ENCODE measurements at regions not wholly inside any gene's neighbourhood (a gene's known extent, or its start where the extent isn't known, plus 50 kb on each side); places are given as distances from the start of the nearest gene placed in this dataset.
"Not testable (repeated sequence)": the region's sequence is repeated elsewhere in the genome, so short reads cannot be mapped to it uniquely, and the experiment has no call there.

DNA sequence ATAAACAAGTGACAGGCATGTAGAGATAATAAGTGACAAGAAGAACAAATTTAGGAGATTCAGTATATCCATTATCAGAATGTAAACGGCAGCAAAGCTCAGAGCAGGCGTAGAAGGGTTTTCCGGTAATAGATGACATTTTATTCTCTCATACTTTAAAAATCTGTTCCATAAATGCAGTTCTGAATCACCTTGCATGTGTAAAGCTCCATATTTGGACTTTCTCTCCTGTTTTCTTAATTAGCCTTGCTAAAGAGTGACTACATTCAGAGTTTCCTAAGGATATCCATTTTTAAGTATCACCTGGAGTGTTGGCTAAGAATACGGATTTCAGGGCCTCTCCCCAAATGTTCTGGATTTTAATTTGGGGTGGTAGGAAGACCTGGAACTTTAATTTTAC, 122.0 kb downstream of the SPP2 start:
- H3K4me1 ChIP-seq (ENCODE audit: control insufficient read depth in 1 of 2, insufficient read depth in 2 of 2, low read length in 2 of 2), result no peaks in the 10 kb centered on the region
- intact Hi-C loops (cut with DNase I), result no loop called here
- H3K27ac ChIP-seq (ENCODE audit: low read depth in 1 of 2, low read length in 2 of 2), result no peak overlapping the region
- no peaks in the 10 kb centered on the region for H3K27me3 ChIP-seq (ENCODE audit: control insufficient read depth in 1 of 2, insufficient read depth in 2 of 2, low read length in 1 of 2)
- no peak for DNase-seq
- WGBS, 2 donors, result 59 to 71% methylated on average over 4 of the region's 4 CpGs
- H3K9me3 ChIP-seq (ENCODE audit: control insufficient read depth, low read length), result no peaks in the 10 kb centered on the region
- no peaks in the 10 kb centered on the region for H3K36me3 ChIP-seq (ENCODE audit: control insufficient read depth in 1 of 2, insufficient read depth in 2 of 2, low read length in 1 of 2)
- ATAC-seq (ENCODE audit: low FRiP score), result no peak
- no peak overlapping the region for H3K4me3 ChIP-seq (ENCODE audit: low read length in 2 of 2)

DNA sequence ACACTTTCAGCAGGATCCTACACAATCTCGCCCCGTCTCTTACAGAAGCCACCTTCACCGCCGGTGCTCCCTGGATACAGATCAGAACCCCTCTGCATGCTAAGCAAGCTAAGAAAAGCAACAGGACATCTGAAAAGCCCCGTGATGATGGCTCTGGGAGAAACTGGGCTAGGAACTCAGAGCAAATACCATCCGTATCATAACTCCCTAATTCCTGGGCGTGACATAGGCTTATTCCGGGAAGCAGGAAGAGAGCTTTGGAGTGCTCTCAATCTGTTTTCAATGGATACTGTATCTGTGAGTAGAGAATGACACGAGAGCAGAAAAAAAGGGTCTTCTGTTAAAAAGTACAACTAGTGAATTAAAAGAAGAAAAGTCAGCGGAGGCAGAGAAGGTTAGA, 121.6 kb downstream of the SPP2 start:
- H3K27ac ChIP-seq (ENCODE audit: low read depth in 1 of 2, low read length in 2 of 2), result no peak overlapping the region
- intact Hi-C loops (cut with DNase I), result no loop called here
- H3K4me1 ChIP-seq (ENCODE audit: control insufficient read depth in 1 of 2, insufficient read depth in 2 of 2, low read length in 2 of 2), result no peaks in the 10 kb centered on the region
- no peaks in the 10 kb centered on the region for H3K9me3 ChIP-seq (ENCODE audit: control insufficient read depth, low read length)
- WGBS, 2 donors, result 67 to 71% methylated on average over 10 of the region's 10 CpGs
- H3K4me3 ChIP-seq (ENCODE audit: low read length in 2 of 2), result no peak overlapping the region
- DNase-seq, result no peak
- H3K36me3 ChIP-seq (ENCODE audit: control insufficient read depth in 1 of 2, insufficient read depth in 2 of 2, low read length in 1 of 2), result no peaks in the 10 kb centered on the region
- no peak for ATAC-seq (ENCODE audit: low FRiP score)
- H3K27me3 ChIP-seq (ENCODE audit: control insufficient read depth in 1 of 2, insufficient read depth in 2 of 2, low read length in 1 of 2), result no peaks in the 10 kb centered on the region

DNA sequence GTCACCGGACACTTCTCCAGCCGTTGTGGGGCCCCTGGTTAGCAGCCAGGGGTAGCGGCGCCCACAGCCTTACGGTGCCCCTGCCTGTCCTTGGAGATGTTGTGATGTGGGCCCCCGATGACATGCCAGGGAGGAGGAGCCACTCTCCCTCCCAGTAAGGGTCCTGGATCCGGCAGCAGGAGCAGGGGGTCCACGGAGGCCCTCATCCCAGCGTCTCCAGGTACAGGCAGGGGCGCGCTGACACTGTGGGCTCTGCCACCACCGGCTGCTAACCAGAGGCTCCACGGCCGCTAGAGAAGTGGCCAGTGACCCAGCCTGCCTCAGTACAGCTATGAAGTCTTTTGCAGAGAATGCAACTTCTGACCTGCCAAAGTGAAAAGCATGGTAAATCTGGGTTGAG, 121.2 kb downstream of the SPP2 start:
- no peaks in the 10 kb centered on the region for H3K27me3 ChIP-seq (ENCODE audit: control insufficient read depth in 1 of 2, insufficient read depth in 2 of 2, low read length in 1 of 2)
- DNase-seq (no peak), ATAC-seq (ENCODE audit: low FRiP score) (no peak)
- H3K4me3 ChIP-seq (ENCODE audit: low read length in 2 of 2), result no peak overlapping the region
- H3K36me3 ChIP-seq (ENCODE audit: control insufficient read depth in 1 of 2, insufficient read depth in 2 of 2, low read length in 1 of 2), result no peaks in the 10 kb centered on the region
- no peaks in the 10 kb centered on the region for H3K4me1 ChIP-seq (ENCODE audit: control insufficient read depth in 1 of 2, insufficient read depth in 2 of 2, low read length in 2 of 2)
- no peak overlapping the region for H3K27ac ChIP-seq (ENCODE audit: low read depth in 1 of 2, low read length in 2 of 2)
- WGBS, 2 donors, result 89 to 91% methylated on average over 14 of the region's 14 CpGs
- intact Hi-C loops (cut with DNase I), result no loop called here
- no peaks in the 10 kb centered on the region for H3K9me3 ChIP-seq (ENCODE audit: control insufficient read depth, low read length)

DNA sequence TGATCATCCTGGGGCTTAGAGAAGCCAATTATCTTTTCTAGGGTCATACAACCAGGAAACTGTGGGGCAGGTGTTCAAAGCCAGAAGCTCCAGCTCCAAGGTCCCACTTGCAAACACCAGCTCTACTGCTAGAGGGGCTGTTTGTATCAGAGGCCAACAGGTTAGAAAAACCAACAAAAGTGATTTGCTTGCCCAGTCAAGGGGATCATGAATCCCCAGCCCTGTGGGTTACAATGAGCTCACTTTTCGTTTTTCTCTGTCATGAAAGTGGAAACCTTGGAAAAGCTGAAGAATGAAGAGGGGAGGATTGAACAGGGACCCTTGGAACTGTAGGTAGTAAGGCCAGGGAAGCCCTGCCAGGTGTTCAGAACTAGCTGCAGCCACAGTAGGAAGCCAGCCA, 119.2 kb downstream of the SPP2 start:
- Histone ChIP-seq H3K4me1 (ENCODE audit: control insufficient read depth in 1 of 2, insufficient read depth in 2 of 2, low read length in 2 of 2) (no peaks in the 10 kb centered on the region), H3K27ac (ENCODE audit: low read depth in 1 of 2, low read length in 2 of 2) (no peak overlapping the region), H3K36me3 (ENCODE audit: control insufficient read depth in 1 of 2, insufficient read depth in 2 of 2, low read length in 1 of 2) (no peaks in the 10 kb centered on the region), H3K27me3 (ENCODE audit: control insufficient read depth in 1 of 2, insufficient read depth in 2 of 2, low read length in 1 of 2) (no peaks in the 10 kb centered on the region), H3K4me3 (ENCODE audit: low read length in 2 of 2) (no peak overlapping the region), H3K9me3 (ENCODE audit: control insufficient read depth, low read length) (no peaks in the 10 kb centered on the region)
- WGBS, 2 donors, result 89 to 91% methylated on average over 1 of the region's 1 CpG
- ATAC-seq (ENCODE audit: low FRiP score) (no peak), DNase-seq (no peak)
- intact Hi-C loops (cut with DNase I), result no loop called here

DNA sequence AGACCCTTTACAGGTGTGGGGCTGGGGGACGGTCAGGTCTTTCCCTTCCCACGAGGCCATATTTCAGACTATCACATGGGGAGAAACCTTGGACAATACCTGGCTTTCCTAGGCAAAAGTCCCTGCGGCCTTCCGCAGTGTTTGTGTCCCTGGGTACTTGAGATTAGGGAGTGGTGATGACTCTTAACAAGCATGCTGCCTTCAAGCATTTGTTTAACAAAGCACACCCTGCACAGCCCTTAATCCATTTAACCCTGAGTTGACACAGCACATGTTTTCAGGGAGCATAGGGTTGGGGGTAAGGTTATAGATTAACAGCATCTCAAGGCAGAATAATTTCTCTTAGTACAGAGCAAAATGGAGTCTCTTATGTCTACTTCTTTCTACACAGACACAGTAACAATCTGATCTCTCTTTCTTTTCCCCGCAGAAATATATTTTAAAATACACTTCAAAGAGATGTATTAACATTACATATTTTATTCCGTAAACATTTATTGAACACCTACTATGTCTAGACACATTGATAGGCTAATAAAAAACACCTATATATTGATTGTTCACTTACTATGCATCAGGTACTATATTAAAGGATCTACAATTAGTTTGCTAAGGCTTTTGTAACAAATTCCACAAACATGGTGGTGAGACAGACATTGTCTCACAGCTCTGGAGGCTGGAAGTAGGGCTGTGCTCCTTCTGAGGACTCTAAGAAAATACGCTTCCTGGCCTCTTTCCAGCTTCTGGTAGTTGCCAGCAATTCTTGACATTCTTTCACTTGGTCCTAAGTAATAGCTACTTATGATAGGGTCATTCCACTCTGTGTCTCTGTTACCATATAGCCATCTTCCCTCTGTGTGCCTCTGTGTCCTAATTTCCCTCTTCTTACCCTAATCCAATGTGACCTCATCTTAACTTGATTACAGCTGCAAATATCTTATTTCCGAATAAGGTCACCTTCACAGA, 118.4 kb downstream of the SPP2 start:
- ATAC-seq (ENCODE audit: low FRiP score); H3K9me3 ChIP-seq (ENCODE audit: control insufficient read depth, low read length); H3K4me1 ChIP-seq (ENCODE audit: control insufficient read depth in 1 of 2, insufficient read depth in 2 of 2, low read length in 2 of 2); H3K36me3 ChIP-seq (ENCODE audit: control insufficient read depth in 1 of 2, insufficient read depth in 2 of 2, low read length in 1 of 2); DNase-seq; H3K4me3 ChIP-seq (ENCODE audit: low read length in 2 of 2); H3K27ac ChIP-seq (ENCODE audit: low read depth in 1 of 2, low read length in 2 of 2); H3K27me3 ChIP-seq (ENCODE audit: control insufficient read depth in 1 of 2, insufficient read depth in 2 of 2, low read length in 1 of 2); intact Hi-C loops (cut with DNase I): not testable (repeated sequence)
- 60 to 63% methylated on average over 8 of the region's 8 CpGs for WGBS, 2 donors

DNA sequence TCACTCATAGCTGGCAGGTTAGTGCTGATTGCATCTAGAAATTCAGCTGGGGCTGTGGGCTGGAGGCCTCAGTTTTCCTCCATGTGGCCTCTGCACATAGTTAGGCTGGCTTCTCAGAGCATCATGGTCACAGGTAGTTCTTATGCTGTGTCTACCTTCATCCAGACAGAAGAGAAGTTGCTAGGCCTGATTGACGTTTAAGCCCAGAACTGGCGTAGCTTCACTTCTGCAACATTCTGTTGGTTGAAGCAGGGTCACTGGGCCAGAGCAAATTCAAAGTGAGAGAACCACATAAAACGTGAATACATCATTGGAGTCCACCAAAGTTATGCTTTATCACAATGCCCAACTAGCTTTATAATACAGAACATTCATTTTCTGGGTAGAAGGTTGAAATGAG, 116.0 kb downstream of the SPP2 start:
- no peak overlapping the region for H3K4me3 ChIP-seq (ENCODE audit: low read length in 2 of 2)
- ATAC-seq (ENCODE audit: low FRiP score), result no peak
- H3K36me3 ChIP-seq (ENCODE audit: control insufficient read depth in 1 of 2, insufficient read depth in 2 of 2, low read length in 1 of 2), result no peaks in the 10 kb centered on the region
- WGBS, 2 donors, result 88 to 96% methylated on average over 3 of the region's 3 CpGs
- no peak for DNase-seq
- no peaks in the 10 kb centered on the region for H3K9me3 ChIP-seq (ENCODE audit: control insufficient read depth, low read length)
- H3K27me3 ChIP-seq (ENCODE audit: control insufficient read depth in 1 of 2, insufficient read depth in 2 of 2, low read length in 1 of 2), result no peaks in the 10 kb centered on the region
- H3K4me1 ChIP-seq (ENCODE audit: control insufficient read depth in 1 of 2, insufficient read depth in 2 of 2, low read length in 2 of 2), result no peaks in the 10 kb centered on the region
- intact Hi-C loops (cut with DNase I), result no loop called here
- no peak overlapping the region for H3K27ac ChIP-seq (ENCODE audit: low read depth in 1 of 2, low read length in 2 of 2)

DNA sequence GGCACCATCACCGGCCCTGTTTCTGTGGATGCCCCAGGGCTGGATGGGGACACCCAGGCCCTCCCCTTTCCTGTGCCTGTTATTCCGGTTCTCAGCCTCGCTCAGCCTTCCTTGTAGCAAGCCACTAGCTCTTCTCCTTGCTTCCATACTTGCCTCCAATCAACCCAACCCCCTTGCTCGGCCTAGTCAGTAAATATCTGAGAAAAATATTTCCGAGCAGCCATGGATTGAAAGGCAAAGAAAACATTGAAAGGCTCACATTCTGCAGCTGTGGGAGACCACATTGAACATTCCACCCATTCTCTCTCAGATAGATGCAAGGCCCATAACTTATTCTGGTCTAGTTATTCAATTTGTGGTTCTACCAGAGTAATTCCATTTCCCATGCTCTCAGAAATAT, 114.9 kb downstream of the SPP2 start:
- 72% methylated on average over 5 of the region's 5 CpGs for WGBS, 2 donors
- DNase-seq, result no peak
- Histone ChIP-seq H3K36me3 (ENCODE audit: control insufficient read depth in 1 of 2, insufficient read depth in 2 of 2, low read length in 1 of 2) (no peaks in the 10 kb centered on the region), H3K4me1 (ENCODE audit: control insufficient read depth in 1 of 2, insufficient read depth in 2 of 2, low read length in 2 of 2) (no peaks in the 10 kb centered on the region), H3K27me3 (ENCODE audit: control insufficient read depth in 1 of 2, insufficient read depth in 2 of 2, low read length in 1 of 2) (no peaks in the 10 kb centered on the region), H3K27ac (ENCODE audit: low read depth in 1 of 2, low read length in 2 of 2) (no peak overlapping the region), H3K9me3 (ENCODE audit: control insufficient read depth, low read length) (no peaks in the 10 kb centered on the region), H3K4me3 (ENCODE audit: low read length in 2 of 2) (no peak overlapping the region)
- intact Hi-C loops (cut with DNase I), result no loop called here
- ATAC-seq (ENCODE audit: low FRiP score), result no peak

DNA sequence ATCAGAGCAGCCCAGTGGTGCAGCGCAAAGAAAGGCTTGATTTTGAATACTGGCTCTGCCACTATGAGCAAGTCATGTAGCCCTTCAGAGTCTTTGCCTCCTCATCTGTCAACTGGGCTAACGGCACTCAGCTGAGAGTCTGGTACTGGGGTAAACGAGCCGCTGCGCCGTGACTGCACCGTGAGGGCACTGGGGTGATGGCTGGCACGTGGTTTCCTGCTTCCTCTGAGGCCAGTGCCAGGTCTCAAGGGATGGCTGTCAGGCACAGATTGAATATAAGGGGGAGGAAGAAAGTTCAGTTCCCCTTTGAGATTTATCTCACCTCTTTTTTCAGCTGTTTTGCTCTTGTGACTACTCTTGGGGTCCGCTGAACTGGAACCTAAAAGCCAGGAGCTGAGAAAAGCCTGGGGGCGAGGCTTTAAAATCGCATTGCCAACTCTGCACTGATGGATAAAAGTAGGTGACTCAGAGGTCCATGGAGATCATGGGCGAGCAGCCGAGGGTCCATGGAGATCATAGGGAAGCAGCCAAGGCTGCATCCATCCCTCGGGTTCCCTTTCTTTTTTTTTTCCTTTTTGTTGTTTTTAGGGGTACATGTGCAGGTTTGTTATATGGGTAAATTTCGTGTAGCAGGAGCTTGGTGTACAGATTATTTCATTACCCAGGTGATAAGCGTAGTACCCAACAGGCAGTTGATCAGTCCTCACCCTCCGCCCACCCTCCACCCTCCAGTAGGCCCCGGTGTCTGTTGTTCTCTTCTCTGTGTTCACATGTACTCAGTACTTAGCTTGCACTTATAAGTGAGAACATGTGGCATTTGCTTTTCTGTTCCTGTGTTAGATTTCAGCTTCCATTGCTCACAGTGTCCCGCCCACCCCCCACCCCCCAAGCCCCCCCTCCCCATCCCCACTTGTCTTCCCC, 114.3 kb downstream of the SPP2 start:
- no peak for DNase-seq
- Histone ChIP-seq H3K27ac (ENCODE audit: low read depth in 1 of 2, low read length in 2 of 2) (no peak overlapping the region), H3K27me3 (ENCODE audit: control insufficient read depth in 1 of 2, insufficient read depth in 2 of 2, low read length in 1 of 2) (no peaks in the 10 kb centered on the region), H3K36me3 (ENCODE audit: control insufficient read depth in 1 of 2, insufficient read depth in 2 of 2, low read length in 1 of 2) (no peaks in the 10 kb centered on the region), H3K4me1 (ENCODE audit: control insufficient read depth in 1 of 2, insufficient read depth in 2 of 2, low read length in 2 of 2) (no peaks in the 10 kb centered on the region), H3K4me3 (ENCODE audit: low read length in 2 of 2) (no peak overlapping the region), H3K9me3 (ENCODE audit: control insufficient read depth, low read length) (no peaks in the 10 kb centered on the region)
- intact Hi-C loops (cut with DNase I), result no loop called here
- no peak for ATAC-seq (ENCODE audit: low FRiP score)
- WGBS, 2 donors, result 63 to 65% methylated on average over 19 of the region's 19 CpGs
